Ureter (tissue), 1 donor: ENCODE measurements at regions not wholly inside any gene's neighbourhood (a gene's known extent, or its start where the extent isn't known, plus 50 kb on each side); places are given as distances from the start of the nearest gene placed in this dataset.

Experiments used
- DNase-seq: peaks from one replicate; pipeline ENCODE4 v3.0.0-alpha.2; 2020; ENCODE audit warnings: low spot score
- donor health status: DM: yes; HTN: yes; CAD: no.

DNA sequence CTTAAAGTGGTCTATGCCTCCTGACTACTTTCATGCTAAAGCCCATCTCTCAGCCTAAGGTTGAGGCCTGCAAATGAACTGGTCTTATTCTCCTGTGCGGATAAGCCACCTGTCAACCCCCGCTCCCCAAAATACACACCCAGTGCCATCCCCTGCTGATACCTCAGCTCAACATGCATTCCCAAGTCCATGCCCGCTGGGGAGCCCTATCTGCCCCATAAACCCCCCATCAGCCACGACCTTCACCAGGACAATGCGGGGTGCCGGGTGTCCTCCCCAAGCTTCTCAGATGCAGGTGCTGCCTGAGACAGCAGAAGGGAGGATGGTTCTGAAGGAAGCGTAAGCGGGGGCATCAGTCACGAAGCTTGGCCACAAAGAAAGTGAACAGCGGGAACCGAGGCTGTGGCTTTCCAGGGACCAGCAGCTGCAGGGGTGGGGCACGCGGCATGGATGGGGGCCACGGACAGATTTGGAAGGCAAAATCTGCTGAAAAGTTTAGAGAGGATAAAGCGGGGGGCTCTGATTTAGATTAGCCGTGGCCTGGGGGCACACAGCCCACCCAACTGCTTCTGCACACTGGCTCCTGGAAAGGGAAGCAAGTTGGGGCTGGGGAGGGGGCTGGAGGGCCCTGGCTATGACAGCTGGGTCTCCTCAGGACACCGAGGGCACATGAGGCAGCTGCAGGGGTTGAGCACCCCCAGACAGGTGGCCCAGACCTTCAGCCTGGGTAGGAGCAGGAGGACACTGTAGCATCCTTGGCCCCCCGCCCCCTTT lies 1391.9 kb downstream of the TBC1D22A start:
- DNase-seq = no peak

DNA sequence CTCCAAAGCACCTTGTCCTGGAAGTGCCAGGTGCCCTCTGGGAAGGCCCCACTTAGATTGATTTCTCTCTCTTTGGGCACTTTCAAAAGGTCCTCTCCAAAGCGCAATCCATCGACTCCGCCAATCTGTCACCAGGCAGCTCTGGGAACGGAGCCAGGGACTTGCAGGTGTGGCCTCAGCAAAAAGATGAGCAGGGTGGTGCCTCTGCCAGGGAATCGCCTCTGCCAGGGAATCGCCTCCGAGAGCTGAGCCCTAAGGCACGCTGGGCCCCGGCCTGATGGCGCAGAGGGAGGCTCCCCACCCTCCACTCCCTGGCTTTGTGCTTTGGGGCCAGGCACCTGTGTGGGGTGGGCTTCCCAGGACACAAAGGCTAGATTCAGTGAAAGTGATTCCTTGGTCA lies 1391.3 kb downstream of the TBC1D22A start:
- no peak for DNase-seq

DNA sequence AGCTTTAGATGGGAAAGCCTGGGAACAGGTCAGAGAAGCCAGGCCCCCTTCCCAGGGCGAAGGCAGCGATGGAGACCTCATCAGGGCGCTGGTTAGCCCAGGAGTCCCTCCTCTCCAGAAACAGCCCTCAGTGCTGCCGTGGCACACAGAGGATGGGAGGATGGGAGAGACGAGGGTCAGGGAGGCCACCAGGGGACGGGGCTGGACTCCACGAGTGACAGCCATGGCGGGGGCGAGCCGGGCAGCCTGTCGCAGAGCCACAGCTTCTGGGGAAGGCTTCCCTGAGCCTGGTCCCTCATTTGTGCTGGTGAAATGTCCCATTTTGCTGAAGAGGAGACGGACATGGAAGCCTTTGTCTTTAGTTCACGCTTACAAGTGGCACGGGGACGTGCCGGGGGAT lies 1390.5 kb downstream of the TBC1D22A start:
- DNase-seq = no peak

DNA sequence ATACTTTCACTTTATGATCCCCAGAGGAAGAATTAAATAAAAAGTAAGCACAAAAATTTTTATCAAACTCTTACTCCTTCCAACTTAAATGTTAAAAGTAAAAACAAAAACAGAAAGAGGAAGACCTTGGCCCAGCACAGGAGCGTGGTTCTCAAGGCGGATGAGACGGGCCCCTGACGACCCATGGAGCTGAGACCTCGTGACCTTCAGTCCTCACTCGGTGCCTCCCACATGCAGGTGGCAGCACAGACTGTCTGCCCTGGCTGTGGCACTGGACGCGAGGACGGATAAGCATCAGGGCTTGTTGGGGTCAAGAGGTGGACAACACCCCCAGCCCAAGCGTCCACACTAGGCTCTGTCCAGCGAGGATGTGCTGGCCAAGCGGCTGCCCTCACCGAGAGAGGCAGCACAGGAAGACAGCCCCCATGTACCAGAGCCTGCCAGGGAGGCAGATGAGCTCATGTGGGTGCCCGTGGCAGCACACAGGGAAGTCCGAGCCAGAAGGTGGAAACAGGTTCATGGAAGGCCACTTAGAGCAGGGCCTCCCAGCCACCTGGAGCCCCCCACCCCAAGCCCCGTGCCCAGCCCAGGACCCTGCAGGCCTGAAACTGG lies 1389.8 kb downstream of the TBC1D22A start:
- no peak for DNase-seq

DNA sequence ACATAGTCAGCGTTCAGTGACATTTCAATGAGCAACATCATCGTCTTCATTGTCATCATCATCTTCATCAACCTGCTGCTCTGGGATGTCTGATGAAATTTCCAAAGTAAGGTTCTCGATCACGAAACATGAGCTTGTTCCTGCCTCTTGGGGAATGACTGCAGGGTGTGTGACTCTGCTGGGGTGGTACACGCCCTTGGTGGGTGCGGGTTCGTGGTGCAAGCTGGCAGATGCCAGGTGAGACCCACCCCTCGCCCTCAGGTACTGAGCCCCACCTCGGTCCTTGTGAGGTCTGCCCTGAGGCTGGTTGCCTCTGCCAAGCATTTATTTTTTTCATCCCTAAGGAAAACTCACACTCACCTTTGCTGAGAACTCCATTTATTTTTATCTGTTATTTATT lies 1389.2 kb downstream of the TBC1D22A start:
- DNase-seq = no peak

DNA sequence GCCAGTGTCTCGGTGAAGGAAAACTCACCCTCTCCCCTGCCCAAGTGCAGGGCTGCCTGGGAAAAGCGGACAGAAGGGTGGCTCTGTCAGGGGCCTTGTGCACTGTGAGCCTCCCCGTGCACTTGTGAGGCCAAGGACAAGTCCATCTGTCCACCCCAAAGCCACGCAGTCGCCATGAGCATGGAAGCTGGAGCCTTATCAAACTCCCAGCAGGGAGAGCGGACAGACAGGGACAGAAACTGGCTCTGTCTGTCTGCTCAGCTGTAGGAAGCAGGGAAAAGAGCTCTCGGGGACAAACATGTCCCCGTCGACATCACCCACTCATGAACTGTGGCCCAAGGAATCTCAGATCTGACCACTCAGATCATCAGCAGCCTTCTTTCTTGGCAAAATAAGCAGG lies 1385.4 kb downstream of the TBC1D22A start:
- DNase-seq = no peak

DNA sequence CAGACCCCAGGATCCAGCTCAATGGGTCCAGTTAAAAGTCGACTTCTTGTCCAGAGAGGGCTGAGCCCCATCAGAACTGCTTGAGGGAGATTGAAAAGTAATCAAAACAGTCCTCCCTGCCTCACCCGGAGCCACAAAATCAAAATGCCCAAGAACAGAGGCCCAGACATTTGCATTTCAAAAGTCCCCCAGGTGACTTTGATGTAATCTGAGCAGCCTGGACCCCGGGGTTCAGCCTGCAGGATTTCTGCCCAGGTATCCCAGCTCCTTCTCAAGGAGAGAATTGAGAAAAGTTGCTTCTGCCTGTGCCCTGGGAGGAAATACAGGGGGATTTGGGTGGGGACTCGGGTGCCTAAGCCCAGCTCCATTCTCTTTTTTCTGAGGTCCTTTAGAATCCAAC lies 1385.0 kb downstream of the TBC1D22A start:
- no peak for DNase-seq

DNA sequence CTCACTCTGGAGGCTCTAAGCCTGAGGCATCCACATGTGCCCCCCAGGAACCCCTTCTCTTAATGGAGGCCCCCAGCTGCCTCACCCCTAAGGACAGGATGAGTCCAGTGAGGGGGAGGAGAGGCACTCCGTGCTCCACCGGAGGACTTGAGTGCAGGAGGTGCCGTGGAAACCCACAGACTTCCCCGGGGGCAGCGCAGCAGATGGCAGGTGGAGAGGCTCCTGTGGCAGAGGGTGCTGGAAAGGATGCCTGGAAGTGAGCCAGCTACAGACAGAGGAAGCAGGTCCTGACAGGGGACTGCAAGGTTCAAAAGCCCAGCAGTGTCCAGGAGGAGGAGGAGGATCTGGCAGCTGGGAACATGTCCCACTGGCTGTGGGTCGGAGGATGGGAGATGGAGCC lies 1384.0 kb downstream of the TBC1D22A start:
- no peak for DNase-seq

DNA sequence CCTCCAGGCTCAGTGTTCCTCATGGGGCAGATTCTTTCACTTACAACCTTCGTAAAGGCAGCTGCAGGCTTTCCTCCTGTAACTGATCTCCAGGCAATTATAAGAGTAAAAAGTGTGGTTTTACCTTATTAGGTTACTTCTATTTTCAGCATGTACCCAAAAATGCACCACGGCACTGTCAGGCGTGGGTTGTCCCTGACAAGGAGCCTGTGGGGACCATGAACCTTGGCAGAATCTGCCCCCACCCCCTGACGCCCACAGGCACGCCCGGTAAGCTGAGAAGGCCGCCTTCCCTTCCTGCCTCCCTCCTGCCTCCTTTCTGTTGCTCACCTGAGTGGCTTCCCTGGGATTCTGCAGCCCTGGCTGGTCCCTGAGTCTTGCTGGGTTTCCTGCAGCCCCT lies 1383.3 kb downstream of the TBC1D22A start:
- no peak for DNase-seq

DNA sequence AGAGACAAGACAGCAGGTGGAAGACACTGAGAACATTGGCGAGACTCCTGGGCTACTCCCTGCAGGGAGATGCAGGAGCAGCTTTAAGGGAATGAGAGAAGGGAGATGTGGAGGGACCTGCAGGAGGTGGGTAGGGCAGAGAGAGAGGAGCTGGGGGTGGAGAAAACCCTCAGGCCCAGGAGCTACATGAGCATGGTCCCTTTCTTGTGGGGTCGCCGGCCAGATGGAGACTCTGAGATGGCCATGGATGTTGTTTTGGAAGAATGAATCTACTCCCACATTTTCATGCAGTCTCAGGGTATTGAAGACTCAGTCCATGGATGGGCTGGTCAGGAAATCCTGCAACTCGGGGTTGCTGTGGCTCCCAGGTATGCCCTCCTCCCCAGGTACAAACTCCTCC lies 1381.9 kb downstream of the TBC1D22A start:
- no peak for DNase-seq

DNA sequence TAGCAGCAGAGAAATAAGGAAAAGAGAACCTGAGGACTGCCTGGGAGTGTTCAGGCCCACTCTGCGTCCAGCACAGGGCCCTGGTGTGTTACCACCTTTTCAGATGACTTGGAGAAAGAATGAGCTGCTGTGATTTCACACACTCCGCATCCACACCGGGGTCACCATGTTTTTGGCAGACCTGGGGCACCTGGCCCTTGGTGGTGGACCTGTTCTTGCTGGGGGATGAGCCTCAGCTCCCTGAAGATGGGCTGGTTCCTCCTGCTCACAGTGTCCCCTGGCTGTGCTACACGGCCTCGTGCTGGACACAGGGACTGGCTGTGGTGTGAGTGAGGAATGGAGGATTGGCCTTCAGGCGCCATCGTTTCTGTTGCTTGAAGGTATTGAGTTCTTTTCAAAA lies 1381.4 kb downstream of the TBC1D22A start:
- DNase-seq = no peak

DNA sequence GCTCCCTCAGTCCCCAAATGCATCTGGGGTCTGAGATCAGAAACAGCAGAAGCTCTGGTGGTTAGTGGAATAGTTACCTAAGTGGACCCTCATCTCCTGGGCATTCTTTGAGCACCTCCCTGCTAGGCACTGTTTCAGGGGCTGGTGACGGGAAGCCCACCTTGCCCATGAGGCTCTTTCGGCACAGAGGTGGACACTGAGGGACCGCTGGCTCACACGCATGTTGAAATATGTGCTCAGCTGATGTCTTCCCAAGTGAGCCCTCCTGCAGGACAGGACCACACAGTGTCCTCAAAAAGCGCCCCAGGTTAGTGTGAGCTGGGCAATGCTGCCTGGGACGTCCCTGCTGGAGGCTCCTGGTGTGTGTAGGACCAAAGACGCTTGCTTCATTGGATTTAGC lies 1379.9 kb downstream of the TBC1D22A start:
- DNase-seq = no peak

DNA sequence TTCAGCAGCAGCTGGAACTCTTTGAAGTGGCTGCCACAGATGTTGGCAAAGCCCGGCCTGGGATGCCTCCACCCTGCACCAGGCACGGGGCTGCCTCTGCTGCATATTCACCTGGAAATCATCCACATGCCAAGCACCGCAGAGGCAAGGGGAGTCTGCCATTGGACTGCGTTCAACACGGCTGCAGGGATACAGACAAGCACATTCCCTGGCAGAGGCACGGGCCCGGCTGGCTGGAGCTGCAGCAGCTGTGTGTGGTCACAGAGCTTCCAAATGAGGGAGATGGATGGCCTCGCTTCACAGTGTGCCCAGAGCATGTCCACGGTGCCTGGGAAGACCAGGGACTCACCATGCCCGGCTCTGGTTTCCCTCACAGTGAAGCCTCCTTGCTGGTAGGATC lies 1378.9 kb downstream of the TBC1D22A start:
- DNase-seq = no peak

DNA sequence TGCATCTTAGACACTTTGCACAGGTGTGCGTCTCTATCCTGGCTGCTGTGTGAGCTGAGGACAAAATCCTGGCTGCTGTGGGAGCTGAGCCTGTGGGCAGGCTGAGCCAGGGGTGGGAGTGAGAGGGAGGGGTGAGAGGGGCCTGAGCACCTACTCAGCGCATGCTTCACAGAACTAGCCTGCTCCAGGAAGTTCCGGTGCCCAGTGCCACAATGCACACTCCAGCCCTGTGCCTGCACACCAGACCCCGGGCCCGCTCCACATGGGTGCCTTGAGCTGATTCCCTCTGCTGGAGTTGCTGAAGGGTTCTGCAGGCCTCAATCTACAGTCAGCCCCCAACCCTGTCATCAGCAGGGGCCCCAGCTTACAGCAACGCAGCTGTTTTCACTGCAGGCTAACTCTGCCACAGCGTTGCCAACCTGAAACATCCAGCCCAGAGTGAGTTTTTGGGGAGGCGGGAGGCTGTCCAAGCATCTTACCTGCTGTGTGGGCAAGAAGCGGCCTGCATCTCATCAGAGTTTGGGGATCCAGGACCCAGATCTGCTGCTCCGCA lies 1377.9 kb downstream of the TBC1D22A start:
- DNase-seq = no peak

DNA sequence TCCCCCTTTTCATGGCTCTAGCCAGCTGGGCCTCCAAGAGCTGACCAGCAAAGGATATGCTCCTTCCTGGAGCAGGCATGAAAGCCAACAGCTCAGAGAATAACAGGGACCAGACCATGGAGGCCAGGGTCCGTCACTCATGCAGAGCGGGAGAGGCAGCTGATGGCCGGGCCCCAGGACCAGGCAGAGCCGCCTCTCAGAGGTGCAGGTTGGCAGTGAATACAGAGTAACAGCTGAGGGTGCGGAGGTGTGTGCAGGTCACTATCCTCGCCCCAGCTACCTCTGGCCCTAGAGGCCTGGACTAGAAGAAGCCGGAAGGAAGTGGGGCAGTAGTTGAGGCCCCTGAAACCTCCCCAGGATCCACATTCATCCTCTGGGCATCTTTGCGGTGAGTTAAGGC lies 1377.3 kb downstream of the TBC1D22A start:
- no peak for DNase-seq

DNA sequence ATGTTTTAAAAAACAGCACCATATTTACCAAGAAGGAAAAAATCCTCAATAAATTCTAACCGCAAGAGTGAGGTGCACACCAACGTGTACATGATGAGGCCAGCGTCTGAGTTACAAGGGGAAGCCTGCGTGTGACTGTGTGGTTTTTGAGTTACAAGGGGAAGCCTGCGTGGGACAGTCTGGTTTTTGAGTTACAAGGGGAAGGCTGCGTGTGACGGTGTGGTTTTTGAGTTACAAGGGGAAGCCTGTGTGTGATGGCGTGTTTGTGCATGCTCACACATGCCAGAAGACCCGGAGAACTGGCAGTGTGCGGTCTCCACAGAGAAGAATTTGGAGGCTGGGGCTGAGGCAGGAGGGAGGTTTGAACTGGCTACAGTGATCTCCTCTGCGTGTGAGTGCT lies 1376.4 kb downstream of the TBC1D22A start:
- DNase-seq = no peak

DNA sequence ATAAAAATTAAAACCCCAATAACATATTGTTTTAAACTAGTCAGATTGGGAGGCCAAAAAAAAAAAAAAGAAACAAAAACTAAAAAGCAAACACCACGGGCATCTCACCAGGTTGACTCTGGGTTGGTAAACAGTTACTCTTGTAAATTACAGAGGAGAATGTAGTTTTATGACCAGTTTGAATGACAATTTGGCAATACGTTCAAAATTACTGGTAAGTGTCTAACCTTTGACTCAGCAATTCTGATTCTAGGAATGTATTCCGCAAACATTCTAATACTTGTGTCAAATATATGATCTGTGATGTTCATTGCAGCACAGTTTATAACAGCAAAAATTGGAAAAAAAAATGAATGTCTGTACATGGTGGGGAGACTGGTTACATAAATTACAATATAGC lies 1376.0 kb downstream of the TBC1D22A start:
- no peak for DNase-seq

DNA sequence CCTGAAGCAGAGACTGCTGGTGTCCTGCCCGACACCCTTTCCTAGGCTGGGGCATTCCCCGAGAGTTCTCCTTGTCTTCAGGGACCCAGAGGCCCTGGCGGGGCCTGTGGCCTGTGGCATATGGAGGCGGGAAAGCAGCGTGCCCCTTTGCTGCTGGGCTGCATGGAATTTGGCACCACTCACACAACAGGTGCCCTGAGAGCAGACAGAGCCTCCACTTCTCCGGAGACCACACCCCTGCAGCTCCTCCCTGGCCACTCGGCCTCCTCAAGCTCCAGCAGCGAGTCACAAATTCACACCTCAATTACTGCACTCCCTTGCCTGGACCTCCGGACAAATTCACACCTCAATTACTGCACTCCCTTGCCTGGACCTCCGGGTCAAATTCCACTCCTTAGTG lies 1375.2 kb downstream of the TBC1D22A start:
- DNase-seq = peak; percentile 12

DNA sequence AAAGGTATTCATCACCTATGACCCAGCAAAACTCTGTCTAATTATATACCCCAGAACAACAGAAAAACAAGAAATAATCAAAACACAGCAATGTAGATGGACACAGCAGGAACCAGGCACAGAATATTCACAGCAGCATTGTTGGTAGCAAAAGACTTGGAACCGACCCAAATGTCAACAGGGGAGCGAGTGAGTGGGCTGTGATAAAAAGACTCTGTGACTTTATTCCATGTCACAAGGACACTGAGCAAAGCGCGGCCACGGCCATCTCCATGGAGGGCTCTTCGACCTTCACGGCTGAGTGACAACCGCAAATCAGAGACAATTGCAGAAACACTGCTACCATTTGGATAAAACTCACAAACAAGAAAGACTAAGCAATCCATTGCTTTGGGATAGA lies 1373.1 kb downstream of the TBC1D22A start:
- no peak for DNase-seq

DNA sequence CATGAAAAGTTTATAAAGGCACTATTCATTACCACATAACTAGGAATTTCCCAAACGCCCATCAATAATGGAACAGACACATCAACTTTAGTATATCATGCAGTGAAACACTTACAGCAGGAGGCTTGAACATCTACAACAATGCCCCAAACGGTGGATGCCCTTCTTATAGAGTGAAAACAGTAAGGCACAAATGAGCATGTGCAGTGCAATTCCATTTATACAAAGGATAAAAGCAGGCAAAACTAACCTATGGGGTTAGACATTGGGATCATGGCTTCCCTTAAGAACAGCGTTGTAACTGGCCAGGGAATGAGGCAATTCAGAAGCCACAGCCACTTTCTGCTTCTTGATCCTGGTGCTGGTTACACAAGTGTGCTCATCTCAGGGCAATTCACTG lies 1363.0 kb downstream of the TBC1D22A start:
- no peak for DNase-seq

DNA sequence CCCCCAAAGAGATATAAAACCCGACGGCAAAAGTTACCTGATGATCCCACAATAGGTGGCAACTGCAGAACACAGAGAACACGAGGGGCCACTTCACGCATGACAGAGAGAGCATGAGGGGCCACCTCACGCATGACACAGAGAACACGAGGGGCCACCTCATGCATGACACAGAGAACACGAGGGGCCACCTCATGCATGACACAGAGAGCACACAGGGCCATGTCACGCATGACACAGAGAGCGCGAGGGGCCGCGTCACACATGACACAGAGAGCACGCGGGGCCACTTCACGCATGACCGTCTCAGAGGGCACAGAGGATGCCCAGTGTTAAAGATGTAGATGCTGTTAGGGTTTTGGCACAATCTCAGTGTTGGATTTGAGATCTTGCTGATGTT lies 1359.5 kb downstream of the TBC1D22A start:
- no peak for DNase-seq

DNA sequence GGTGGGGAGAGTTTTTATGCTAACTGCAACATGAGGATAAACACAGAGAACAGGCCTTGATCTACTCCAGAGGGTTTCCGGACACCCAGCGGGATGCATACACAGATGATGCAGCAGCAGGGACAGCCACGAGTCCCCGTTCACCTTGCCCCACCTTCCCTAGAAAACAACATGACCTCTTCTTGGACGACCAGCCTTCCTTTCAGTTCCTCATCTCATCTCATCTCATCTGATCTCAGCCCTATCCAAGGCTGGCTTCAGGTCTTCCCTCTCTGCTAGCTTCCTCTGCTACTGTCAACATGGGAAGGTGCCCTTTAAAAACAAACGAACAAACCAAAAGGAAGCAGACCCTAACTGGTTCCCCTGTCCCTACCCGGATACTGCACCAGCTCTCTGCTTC lies 1356.2 kb downstream of the TBC1D22A start:
- no peak for DNase-seq

DNA sequence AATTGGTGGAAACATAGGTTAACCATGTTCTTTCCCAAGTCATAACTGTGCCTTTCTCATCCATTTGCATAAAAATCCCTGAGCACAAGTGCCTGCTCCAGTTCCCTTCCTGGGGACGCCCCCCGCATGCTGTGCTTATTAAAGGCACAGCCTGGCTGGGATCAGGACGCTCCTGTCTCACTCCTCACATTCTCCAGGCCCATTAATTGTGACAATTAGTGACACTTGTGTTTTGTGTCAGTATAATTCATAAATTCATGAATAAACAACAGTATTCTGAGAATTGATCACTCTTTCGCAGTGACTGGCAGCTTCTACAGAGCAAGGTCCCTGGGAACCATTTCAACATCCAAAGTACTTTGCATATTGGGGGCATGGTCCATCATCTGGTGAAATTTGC lies 1354.4 kb downstream of the TBC1D22A start:
- DNase-seq = no peak
